ENCODE measurements at regions not wholly inside any gene's neighbourhood (a gene's known extent, or its start where the extent isn't known, plus 50 kb on each side); places are given as distances from the start of the nearest gene placed in this dataset.

DNA sequence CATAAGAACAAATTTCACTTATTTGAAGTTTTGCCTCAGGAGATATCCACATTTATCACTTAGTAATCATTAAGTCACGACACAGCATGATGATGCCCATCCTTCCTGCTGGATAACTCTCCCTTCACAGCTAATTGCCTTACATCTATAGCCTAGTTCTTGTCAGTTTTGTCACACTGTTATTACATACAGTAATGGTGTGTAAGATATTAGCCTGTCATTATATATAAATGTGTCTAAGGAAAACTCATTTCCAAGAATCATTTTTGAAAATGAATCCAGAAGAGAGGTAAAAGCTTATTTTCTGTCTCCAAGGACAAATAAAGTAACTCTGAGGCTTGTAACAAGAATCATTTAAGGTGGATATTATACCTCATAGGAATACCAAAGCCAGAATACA is 193.2 kb upstream of the ARID2 start:
- no TSS peak for BruUV-seq (replicated peaks)
- intact Hi-C loops (cut with micrococcal nuclease; ENCODE audit: unreplicated experiment): no loop called here
- POLR2A ChIA-PET (ENCODE audit: low non-redundant PET): no interaction called here
- TF ChIP-seq, protein P1, sequence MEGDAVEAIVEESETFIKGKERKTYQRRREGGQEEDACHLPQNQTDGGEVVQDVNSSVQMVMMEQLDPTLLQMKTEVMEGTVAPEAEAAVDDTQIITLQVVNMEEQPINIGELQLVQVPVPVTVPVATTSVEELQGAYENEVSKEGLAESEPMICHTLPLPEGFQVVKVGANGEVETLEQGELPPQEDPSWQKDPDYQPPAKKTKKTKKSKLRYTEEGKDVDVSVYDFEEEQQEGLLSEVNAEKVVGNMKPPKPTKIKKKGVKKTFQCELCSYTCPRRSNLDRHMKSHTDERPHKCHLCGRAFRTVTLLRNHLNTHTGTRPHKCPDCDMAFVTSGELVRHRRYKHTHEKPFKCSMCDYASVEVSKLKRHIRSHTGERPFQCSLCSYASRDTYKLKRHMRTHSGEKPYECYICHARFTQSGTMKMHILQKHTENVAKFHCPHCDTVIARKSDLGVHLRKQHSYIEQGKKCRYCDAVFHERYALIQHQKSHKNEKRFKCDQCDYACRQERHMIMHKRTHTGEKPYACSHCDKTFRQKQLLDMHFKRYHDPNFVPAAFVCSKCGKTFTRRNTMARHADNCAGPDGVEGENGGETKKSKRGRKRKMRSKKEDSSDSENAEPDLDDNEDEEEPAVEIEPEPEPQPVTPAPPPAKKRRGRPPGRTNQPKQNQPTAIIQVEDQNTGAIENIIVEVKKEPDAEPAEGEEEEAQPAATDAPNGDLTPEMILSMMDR (conservative IDR thresholded peaks at IDR 0.05; ENCODE audit: low read depth, low read length): no peak
- TF ChIP-seq EZH2 (IDR thresholded peaks at IDR 0.05; ENCODE audit: borderline replicate concordance, low read depth, low read length, poor library complexity, severe bottlenecking): no peak
- Histone ChIP-seq H3K4me1 (ENCODE audit: insufficient read depth, low read length, poor library complexity, severe bottlenecking) (peaks cover 22% of the 10 kb centered on the region), H3K36me3 (ENCODE audit: insufficient read depth, low read length, poor library complexity, severe bottlenecking) (no peaks in the 10 kb centered on the region), H3K27me3 (replicated peaks; ENCODE audit: insufficient read depth, low read depth, low read length, poor library complexity) (no peaks in the 10 kb centered on the region), H3K9me3 (ENCODE audit: low read depth, low read length, poor library complexity, severe bottlenecking) (no peaks in the 10 kb centered on the region), H3K27ac (ENCODE audit: low read depth, low read length, poor library complexity, severe bottlenecking) (no peak overlapping the region), H3K4me3 (ENCODE audit: low read depth, low read length, poor library complexity, severe bottlenecking) (no peak overlapping the region)
- DNase-seq (ENCODE audit: low spot score): no peak
- CTCF ChIA-PET: no interaction called here

DNA sequence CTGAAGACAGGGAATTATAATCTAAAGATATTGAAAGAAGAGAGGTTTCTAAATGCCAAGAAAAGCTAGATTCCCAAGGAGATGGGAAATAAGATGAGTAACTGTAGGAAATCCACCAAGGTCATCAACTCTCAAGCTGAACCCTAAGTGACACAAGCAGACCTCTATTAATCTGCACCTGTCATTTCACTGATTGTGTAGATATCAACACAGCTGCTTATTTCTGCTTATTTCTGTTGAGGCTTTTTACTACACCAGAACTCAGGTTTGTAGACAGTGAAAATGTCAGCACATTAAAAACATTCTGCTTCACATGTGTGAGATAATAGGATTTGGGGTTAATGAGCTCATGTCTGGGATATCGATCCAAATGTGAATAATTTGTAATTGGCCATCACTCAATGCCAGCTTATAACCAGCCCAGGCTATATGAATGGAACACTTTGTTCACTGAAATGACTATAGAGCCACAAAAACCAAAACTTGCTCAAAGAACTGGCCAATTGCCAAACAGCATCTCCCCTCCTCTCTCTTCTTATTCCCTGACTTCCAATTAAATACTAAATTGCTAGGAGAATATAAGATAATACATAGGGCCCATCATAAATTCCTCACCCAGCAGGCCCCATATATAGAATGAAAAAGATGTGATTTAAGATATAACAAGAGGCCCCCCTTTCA is 188.7 kb upstream of the ARID2 start:
- H3K4me3 ChIP-seq (ENCODE audit: low read depth, low read length, poor library complexity, severe bottlenecking): no peak overlapping the region
- no peaks in the 10 kb centered on the region for H3K9me3 ChIP-seq (ENCODE audit: low read depth, low read length, poor library complexity, severe bottlenecking)
- H3K27ac ChIP-seq (ENCODE audit: low read depth, low read length, poor library complexity, severe bottlenecking): peak overlapping the region; percentile 1
- peaks cover 28% of the 10 kb centered on the region for H3K4me1 ChIP-seq (ENCODE audit: insufficient read depth, low read length, poor library complexity, severe bottlenecking)
- H3K36me3 ChIP-seq (ENCODE audit: insufficient read depth, low read length, poor library complexity, severe bottlenecking): no peaks in the 10 kb centered on the region
- peak; percentile 35 for DNase-seq (ENCODE audit: low spot score)
- BruUV-seq (replicated peaks): no TSS peak
- intact Hi-C loops (cut with micrococcal nuclease; ENCODE audit: unreplicated experiment): loop anchor here (5.0 to 10.0 kb wide), 2 partner anchors 206 to 454 kb away; partner anchors contain the start of gene SCAF11
- POLR2A ChIA-PET (ENCODE audit: low non-redundant PET): no interaction called here
- CTCF ChIA-PET: no interaction called here
- no peaks in the 10 kb centered on the region for H3K27me3 ChIP-seq (replicated peaks; ENCODE audit: insufficient read depth, low read depth, low read length, poor library complexity)
- TF ChIP-seq EZH2 (IDR thresholded peaks at IDR 0.05; ENCODE audit: borderline replicate concordance, low read depth, low read length, poor library complexity, severe bottlenecking): no peak
- TF ChIP-seq, protein P1 (conservative IDR thresholded peaks at IDR 0.05; ENCODE audit: low read depth, low read length): no peak

DNA sequence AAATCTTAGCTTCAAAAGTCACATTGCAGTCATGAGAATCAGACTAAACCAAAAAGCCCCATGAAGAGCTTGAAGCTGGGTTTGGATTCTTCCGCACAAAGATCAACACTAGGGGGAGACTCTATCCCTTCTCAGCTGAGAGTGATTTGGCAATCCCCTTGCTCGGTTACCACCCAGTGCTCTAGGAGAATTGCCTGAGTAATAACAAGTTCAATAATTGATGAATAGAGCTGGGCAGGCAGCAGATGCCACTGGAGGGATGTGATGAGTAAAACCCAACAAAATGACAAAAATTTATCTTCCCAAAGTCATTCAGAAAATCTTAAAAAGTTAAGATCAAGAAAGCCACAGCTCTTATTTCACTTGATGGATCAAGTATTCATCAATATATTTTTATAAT is 185.6 kb upstream of the ARID2 start:
- no TSS peak for BruUV-seq (replicated peaks)
- H3K9me3 ChIP-seq (ENCODE audit: low read depth, low read length, poor library complexity, severe bottlenecking): no peaks in the 10 kb centered on the region
- peak; percentile 90 for DNase-seq (ENCODE audit: low spot score)
- H3K36me3 ChIP-seq (ENCODE audit: insufficient read depth, low read length, poor library complexity, severe bottlenecking): no peaks in the 10 kb centered on the region
- ChIA-PET POLR2A (ENCODE audit: low non-redundant PET) (interaction anchor here (0.5 kb wide), 2 partner anchors 443 to 1796 kb away, joined by 3 read pairs; no protein-coding TSS in a partner anchor), CTCF (interaction anchor here (0.6 to 1.3 kb wide), 8 partner anchors 16 to 202 kb away, joined by 3 to 11 read pairs (median 3); no protein-coding TSS in a partner anchor)
- no peak overlapping the region for H3K27ac ChIP-seq (ENCODE audit: low read depth, low read length, poor library complexity, severe bottlenecking)
- intact Hi-C loops (cut with micrococcal nuclease; ENCODE audit: unreplicated experiment): loop anchor here (2.0 to 10.0 kb wide), 3 partner anchors 185 to 451 kb away; partner anchors contain the start of genes ARID2 and SCAF11
- no peak overlapping the region for H3K4me3 ChIP-seq (ENCODE audit: low read depth, low read length, poor library complexity, severe bottlenecking)
- peaks cover 33% of the 10 kb centered on the region for H3K4me1 ChIP-seq (ENCODE audit: insufficient read depth, low read length, poor library complexity, severe bottlenecking)
- no peak for TF ChIP-seq EZH2 (IDR thresholded peaks at IDR 0.05; ENCODE audit: borderline replicate concordance, low read depth, low read length, poor library complexity, severe bottlenecking)
- TF ChIP-seq, protein P1 (conservative IDR thresholded peaks at IDR 0.05; ENCODE audit: low read depth, low read length): peak; percentile 90
- no peaks in the 10 kb centered on the region for H3K27me3 ChIP-seq (replicated peaks; ENCODE audit: insufficient read depth, low read depth, low read length, poor library complexity)

All from A673 (cell line).